ENCODE measurements at regions not wholly inside any gene's neighbourhood (a gene's known extent, or its start where the extent isn't known, plus 50 kb on each side); places are given as distances from the start of the nearest gene placed in this dataset.

- Mint-ChIP-seq H3K4me1 (ENCODE audit: low read depth) (peaks cover 11% of the 10 kb centered on the region), H3K9me3 (peaks cover 4% of the 10 kb centered on the region), H3K27ac (no peak overlapping the region), H3K27me3 (no peaks in the 10 kb centered on the region), H3K36me3 (ENCODE audit: low read depth) (no peaks in the 10 kb centered on the region), H3K4me3 (no peak overlapping the region)
- no peak for ATAC-seq (ENCODE audit: poor library complexity)
- Histone ChIP-seq H3K27me3 (ENCODE audit: control insufficient read depth in 1 of 2, insufficient read depth in 2 of 2, low read length in 2 of 2) (no peaks in the 10 kb centered on the region), H3K27ac (ENCODE audit: low read depth in 1 of 2, low read length in 2 of 2) (no peak overlapping the region), H3K4me3 (ENCODE audit: low read length) (no peak overlapping the region), H3K9me3 (ENCODE audit: control insufficient read depth in 1 of 2, insufficient read depth in 1 of 2, low read length in 2 of 2) (no peaks in the 10 kb centered on the region), H3K4me1 (ENCODE audit: insufficient read depth, low read length) (no peaks in the 10 kb centered on the region), H3K36me3 (ENCODE audit: insufficient read depth, low read length) (no peaks in the 10 kb centered on the region)
- CTCF ChIA-PET: interaction anchor here (0.6 kb wide), 1 partner anchor 154 kb away, joined by 5 read pairs; no protein-coding TSS in a partner anchor
- POLR2A ChIA-PET: no interaction called here
- intact Hi-C loops (cut with DNase I, micrococcal nuclease): no loop called here
- no peak for DNase-seq
- no peak for TF ChIP-seq CTCF (IDR thresholded peaks at IDR 0.05)
Measured at GRCh38 chr10:8615118-8615517, 560.6 kb downstream of the GATA3 start.

- Mint-ChIP-seq H3K9me3 (peaks cover 4% of the 10 kb centered on the region), H3K27ac (no peak overlapping the region), H3K36me3 (ENCODE audit: low read depth) (no peaks in the 10 kb centered on the region), H3K4me3 (no peak overlapping the region), H3K27me3 (no peaks in the 10 kb centered on the region), H3K4me1 (ENCODE audit: low read depth) (peaks cover 11% of the 10 kb centered on the region)
- Histone ChIP-seq H3K27ac (ENCODE audit: low read depth in 1 of 2, low read length in 2 of 2) (no peak overlapping the region), H3K4me1 (ENCODE audit: insufficient read depth, low read length) (no peaks in the 10 kb centered on the region), H3K36me3 (ENCODE audit: insufficient read depth, low read length) (no peaks in the 10 kb centered on the region), H3K9me3 (ENCODE audit: control insufficient read depth in 1 of 2, insufficient read depth in 1 of 2, low read length in 2 of 2) (no peaks in the 10 kb centered on the region), H3K4me3 (ENCODE audit: low read length) (no peak overlapping the region), H3K27me3 (ENCODE audit: control insufficient read depth in 1 of 2, insufficient read depth in 2 of 2, low read length in 2 of 2) (no peaks in the 10 kb centered on the region)
- ATAC-seq (ENCODE audit: poor library complexity) (no peak), DNase-seq (no peak)
- POLR2A ChIA-PET: no interaction called here
- CTCF ChIA-PET: no interaction called here
- no peak for TF ChIP-seq CTCF (IDR thresholded peaks at IDR 0.05)
- intact Hi-C loops (cut with DNase I, micrococcal nuclease): no loop called here
Measured at GRCh38 chr10:8616166-8616565, 561.7 kb downstream of the GATA3 start.

- Histone ChIP-seq H3K9me3 (ENCODE audit: control insufficient read depth in 1 of 2, insufficient read depth in 1 of 2, low read length in 2 of 2) (no peaks in the 10 kb centered on the region), H3K36me3 (ENCODE audit: insufficient read depth, low read length) (no peaks in the 10 kb centered on the region), H3K27me3 (ENCODE audit: control insufficient read depth in 1 of 2, insufficient read depth in 2 of 2, low read length in 2 of 2) (no peaks in the 10 kb centered on the region), H3K4me1 (ENCODE audit: insufficient read depth, low read length) (no peaks in the 10 kb centered on the region), H3K27ac (ENCODE audit: low read depth in 1 of 2, low read length in 2 of 2) (no peak overlapping the region), H3K4me3 (ENCODE audit: low read length) (no peak overlapping the region)
- intact Hi-C loops (cut with DNase I, micrococcal nuclease): no loop called here
- Mint-ChIP-seq H3K27me3 (no peaks in the 10 kb centered on the region), H3K36me3 (ENCODE audit: low read depth) (no peaks in the 10 kb centered on the region), H3K27ac (no peak overlapping the region), H3K4me3 (no peak overlapping the region), H3K4me1 (ENCODE audit: low read depth) (peaks cover 11% of the 10 kb centered on the region), H3K9me3 (no peaks in the 10 kb centered on the region)
- DNase-seq: no peak
- POLR2A ChIA-PET: no interaction called here
- no peak for TF ChIP-seq CTCF (IDR thresholded peaks at IDR 0.05)
- CTCF ChIA-PET: no interaction called here
- no peak for ATAC-seq (ENCODE audit: poor library complexity)
Measured at GRCh38 chr10:8617792-8618191, 563.3 kb downstream of the GATA3 start.

Measured in CD4-positive, alpha-beta T cell (primary cell).